Adipocyte (in vitro differentiated cells): ENCODE measurements at regions not wholly inside any gene's neighbourhood (a gene's known extent, or its start where the extent isn't known, plus 50 kb on each side); places are given as distances from the start of the nearest gene placed in this dataset.

ENCODE experiments used
- DNase-seq: peaks from one replicate; pipeline ENCODE4 v3.0.0-alpha.2; 2015; ENCODE audit warnings: low read depth
- H3K27me3 ChIP-seq: replicated peaks from 2 replicates; pipeline ENCODE4 v1.7.0; 2013; ENCODE audit warnings: mild to moderate bottlenecking, low read length, moderate library complexity; ENCODE audit not compliant: control insufficient read depth, insufficient read depth
- H3K36me3 ChIP-seq: 2 replicates; pipeline ENCODE4 v1.7.0; 2013; ENCODE audit warnings: low read length, mild to moderate bottlenecking, moderate library complexity; ENCODE audit not compliant: control insufficient read depth, insufficient read depth, severe bottlenecking
- H3K4me1 ChIP-seq: 2 replicates; pipeline ENCODE4 v1.7.0; 2013; ENCODE audit warnings: mild to moderate bottlenecking, low read length, moderate library complexity; ENCODE audit not compliant: control insufficient read depth, insufficient read depth
- H3K4me3 ChIP-seq: 2 replicates; pipeline ENCODE4 v1.7.0; 2013; ENCODE audit warnings: mild to moderate bottlenecking, low read length, moderate library complexity
- H3K9ac ChIP-seq: 2 replicates; pipeline ENCODE4 v1.7.0; 2013; ENCODE audit warnings: mild to moderate bottlenecking, low read length, moderate library complexity
- H3K9me3 ChIP-seq: 2 replicates; pipeline ENCODE4 v1.7.0; 2013; ENCODE audit warnings: mild to moderate bottlenecking, low read length, moderate library complexity; ENCODE audit not compliant: control insufficient read depth

GRCh38 chr1:229874609-229875008 is 192.4 kb upstream of the GALNT2 start:
- Histone ChIP-seq H3K4me3 (no peak overlapping the region), H3K36me3 (no peaks in the 10 kb centered on the region), H3K9me3 (no peaks in the 10 kb centered on the region), H3K27me3 (peaks cover 44% of the 10 kb centered on the region), H3K4me1 (no peaks in the 10 kb centered on the region), H3K9ac (no peak overlapping the region)
- DNase-seq = no peak

GRCh38 chr1:229875086-229875485 is 192.0 kb upstream of the GALNT2 start:
- no peak for DNase-seq
- no peaks in the 10 kb centered on the region for H3K9me3 ChIP-seq
- H3K9ac ChIP-seq = no peak overlapping the region
- no peaks in the 10 kb centered on the region for H3K36me3 ChIP-seq
- H3K27me3 ChIP-seq = peaks cover 44% of the 10 kb centered on the region
- H3K4me3 ChIP-seq = no peak overlapping the region
- H3K4me1 ChIP-seq = no peaks in the 10 kb centered on the region

GRCh38 chr1:229879746-229880145 is 187.3 kb upstream of the GALNT2 start:
- H3K4me1 ChIP-seq = no peaks in the 10 kb centered on the region
- H3K9me3 ChIP-seq = no peaks in the 10 kb centered on the region
- no peak for DNase-seq
- peaks cover 57% of the 10 kb centered on the region for H3K27me3 ChIP-seq
- no peak overlapping the region for H3K9ac ChIP-seq
- H3K36me3 ChIP-seq = no peaks in the 10 kb centered on the region
- no peak overlapping the region for H3K4me3 ChIP-seq

- Histone ChIP-seq H3K4me3 (no peak overlapping the region), H3K36me3 (no peaks in the 10 kb centered on the region), H3K9me3 (peaks cover 1% of the 10 kb centered on the region), H3K9ac (no peak overlapping the region), H3K4me1 (no peaks in the 10 kb centered on the region), H3K27me3 (peaks cover 56% of the 10 kb centered on the region)
- no peak for DNase-seq
Observed at GRCh38 chr1:229880271-229881170, 186.5 kb upstream of the GALNT2 start.

GRCh38 chr1:229882621-229883020 is 184.4 kb upstream of the GALNT2 start:
- Histone ChIP-seq H3K9me3 (peaks cover 2% of the 10 kb centered on the region), H3K4me3 (no peak overlapping the region), H3K27me3 (peaks cover 58% of the 10 kb centered on the region), H3K9ac (no peak overlapping the region), H3K4me1 (no peaks in the 10 kb centered on the region), H3K36me3 (no peaks in the 10 kb centered on the region)
- no peak for DNase-seq

GRCh38 chr1:229883504-229884200 is 183.4 kb upstream of the GALNT2 start:
- no peak for DNase-seq
- Histone ChIP-seq H3K4me3 (no peak overlapping the region), H3K9me3 (peaks cover 2% of the 10 kb centered on the region), H3K27me3 (peaks cover 50% of the 10 kb centered on the region), H3K9ac (no peak overlapping the region), H3K4me1 (no peaks in the 10 kb centered on the region), H3K36me3 (no peaks in the 10 kb centered on the region)

GRCh38 chr1:229884765-229885164 is 182.3 kb upstream of the GALNT2 start:
- Histone ChIP-seq H3K27me3 (peaks cover 39% of the 10 kb centered on the region), H3K4me3 (no peak overlapping the region)
- DNase-seq = no peak

GRCh38 chr1:229885568-229886495 is 181.2 kb upstream of the GALNT2 start:
- Histone ChIP-seq H3K9me3 (peaks cover 10% of the 10 kb centered on the region), H3K36me3 (no peaks in the 10 kb centered on the region), H3K9ac (no peak overlapping the region), H3K4me3 (no peak overlapping the region), H3K4me1 (peaks cover 4% of the 10 kb centered on the region), H3K27me3 (peaks cover 31% of the 10 kb centered on the region)
- no peak for DNase-seq

More at GRCh38 chr1:229884765-229885164, 182.3 kb upstream of the GALNT2 start:
- H3K9ac ChIP-seq = no peak overlapping the region
- no peaks in the 10 kb centered on the region for H3K36me3 ChIP-seq
- H3K4me1 ChIP-seq = peaks cover 4% of the 10 kb centered on the region
- H3K9me3 ChIP-seq = peaks cover 2% of the 10 kb centered on the region

- Histone ChIP-seq H3K27me3 (peaks cover 23% of the 10 kb centered on the region), H3K9ac (no peak overlapping the region), H3K4me1 (peaks cover 4% of the 10 kb centered on the region), H3K9me3 (peaks cover 17% of the 10 kb centered on the region), H3K36me3 (no peaks in the 10 kb centered on the region), H3K4me3 (no peak overlapping the region)
- DNase-seq = no peak
Observed at GRCh38 chr1:229886636-229887035, 180.4 kb upstream of the GALNT2 start.

- no peak overlapping the region for H3K9ac ChIP-seq
- no peak overlapping the region for H3K4me3 ChIP-seq
- peaks cover 22% of the 10 kb centered on the region for H3K27me3 ChIP-seq
- peak; percentile 3 for DNase-seq
- H3K4me1 ChIP-seq = peaks cover 4% of the 10 kb centered on the region
- H3K9me3 ChIP-seq = peaks cover 17% of the 10 kb centered on the region
- H3K36me3 ChIP-seq = no peaks in the 10 kb centered on the region
Observed at GRCh38 chr1:229887043-229887822, 179.8 kb upstream of the GALNT2 start.
